Ovary (tissue), 3 donors: ENCODE measurements at regions not wholly inside any gene's neighbourhood (a gene's known extent, or its start where the extent isn't known, plus 50 kb on each side); places are given as distances from the start of the nearest gene placed in this dataset.

Experiments
- POLR2A ChIP-seq: fragments of 450-650 bp; IDR thresholded peaks from one replicate; pipeline ENCODE4 v1.6.1; 2017; ENCODE audit warnings: antibody characterized with exemption, mild to moderate bottlenecking, moderate library complexity
- TF ChIP-seq, protein P1 (sequence below), 3 donors: fragments of 450-650 bp in 2 of 3; fragments of 200-600 bp in 1 of 3; IDR thresholded peaks; one replicate each; pipeline versions ENCODE4 v1.5.1 to v1.8.0; 2016 to 2022; ENCODE audit warnings: antibody characterized with exemption in 3 of 3, mild to moderate bottlenecking in 1 of 3
- donor health status: DM: no; HTN: no; CAD: no.

DNA sequence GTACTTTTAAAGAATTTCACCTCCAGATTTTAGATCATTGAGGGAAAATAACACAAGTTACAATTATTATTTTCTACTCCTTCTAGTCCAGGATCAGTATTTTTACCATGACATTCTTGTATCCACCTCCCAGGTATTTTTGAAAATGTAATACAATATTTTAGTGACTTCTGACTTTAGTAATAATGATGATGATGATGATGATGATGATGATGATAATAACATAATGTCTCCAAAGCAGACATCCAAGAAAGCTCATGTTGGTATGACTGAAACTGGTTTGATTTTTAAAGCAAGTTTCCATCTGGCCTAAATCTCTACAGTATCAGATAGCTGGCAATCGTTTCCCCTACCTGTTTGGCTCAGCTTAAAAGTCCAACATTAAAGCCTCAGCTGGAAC is 140.0 kb upstream of the GULP1 start:
- TF ChIP-seq, protein P1, sequence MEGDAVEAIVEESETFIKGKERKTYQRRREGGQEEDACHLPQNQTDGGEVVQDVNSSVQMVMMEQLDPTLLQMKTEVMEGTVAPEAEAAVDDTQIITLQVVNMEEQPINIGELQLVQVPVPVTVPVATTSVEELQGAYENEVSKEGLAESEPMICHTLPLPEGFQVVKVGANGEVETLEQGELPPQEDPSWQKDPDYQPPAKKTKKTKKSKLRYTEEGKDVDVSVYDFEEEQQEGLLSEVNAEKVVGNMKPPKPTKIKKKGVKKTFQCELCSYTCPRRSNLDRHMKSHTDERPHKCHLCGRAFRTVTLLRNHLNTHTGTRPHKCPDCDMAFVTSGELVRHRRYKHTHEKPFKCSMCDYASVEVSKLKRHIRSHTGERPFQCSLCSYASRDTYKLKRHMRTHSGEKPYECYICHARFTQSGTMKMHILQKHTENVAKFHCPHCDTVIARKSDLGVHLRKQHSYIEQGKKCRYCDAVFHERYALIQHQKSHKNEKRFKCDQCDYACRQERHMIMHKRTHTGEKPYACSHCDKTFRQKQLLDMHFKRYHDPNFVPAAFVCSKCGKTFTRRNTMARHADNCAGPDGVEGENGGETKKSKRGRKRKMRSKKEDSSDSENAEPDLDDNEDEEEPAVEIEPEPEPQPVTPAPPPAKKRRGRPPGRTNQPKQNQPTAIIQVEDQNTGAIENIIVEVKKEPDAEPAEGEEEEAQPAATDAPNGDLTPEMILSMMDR (IDR thresholded peaks at IDR 0.05): no peak
- TF ChIP-seq POLR2A: no peak
